ENCODE measurements at regions not wholly inside any gene's neighbourhood (a gene's known extent, or its start where the extent isn't known, plus 50 kb on each side); places are given as distances from the start of the nearest gene placed in this dataset.
A peak's percentile ranks its signal among the peaks of the same experiment; 100 is the strongest.
"Not testable (repeated sequence)": the region's sequence is repeated elsewhere in the genome, so short reads cannot be mapped to it uniquely, and the experiment has no call there.

DNA sequence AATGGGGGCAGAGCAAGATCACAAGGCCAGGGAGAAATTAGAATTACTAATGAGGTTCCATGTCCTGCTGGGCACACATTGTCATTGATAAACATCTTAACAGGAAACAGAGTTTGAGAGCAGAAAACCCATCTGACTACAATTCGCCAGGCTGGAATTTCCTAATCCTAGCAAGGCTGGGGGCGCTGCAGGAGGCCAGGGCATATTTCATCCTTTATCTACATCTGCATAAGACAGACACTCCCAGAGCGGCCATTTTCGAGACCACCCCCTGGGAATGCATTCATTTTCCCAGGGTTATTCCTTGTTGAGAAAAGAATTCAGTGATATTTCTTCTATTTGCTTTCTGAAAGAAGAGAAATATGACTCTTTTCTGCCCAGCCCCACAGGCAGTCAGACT lies 152.7 kb downstream of the SUCLG1 start:
- peaks cover 10% of the 10 kb centered on the region for H3K27me3 Mint-ChIP-seq
- ChIA-PET CTCF (no interaction called here), POLR2A (interaction anchor here (1.2 kb wide), 1 partner anchor 88 kb away, joined by 3 read pairs; no protein-coding TSS in a partner anchor)
- no peaks in the 10 kb centered on the region for H3K4me1 Mint-ChIP-seq
- H3K9me3 Mint-ChIP-seq (ENCODE audit: low read depth): peaks cover 13% of the 10 kb centered on the region
- no peak for ATAC-seq
- H3K27ac Mint-ChIP-seq: no peak overlapping the region
- H3K4me3 Mint-ChIP-seq: no peak overlapping the region
- intact Hi-C loops (cut with DNase I, micrococcal nuclease): no loop called here
- H3K36me3 Mint-ChIP-seq (ENCODE audit: low read depth): no peaks in the 10 kb centered on the region
- no peak for DNase-seq

GRCh38 chr2:84302513-84303412 lies 156.3 kb downstream of the SUCLG1 start:
- DNase-seq: peak; percentile 59
- no peaks in the 10 kb centered on the region for H3K36me3 Mint-ChIP-seq (ENCODE audit: low read depth)
- peak; percentile 81 for ATAC-seq
- ChIA-PET CTCF (interaction anchor here (0.6 to 3.7 kb wide), 12 partner anchors 9 to 1239 kb away, joined by 3 to 26 read pairs (median 3); no protein-coding TSS in a partner anchor), POLR2A (no interaction called here)
- intact Hi-C loops (cut with DNase I, micrococcal nuclease): loop anchor here (1.0 to 2.0 kb wide), 2 partner anchors 280 kb away; no protein-coding TSS in a partner anchor
- H3K27ac Mint-ChIP-seq: no peak overlapping the region
- H3K4me3 Mint-ChIP-seq: no peak overlapping the region
- H3K9me3 Mint-ChIP-seq (ENCODE audit: low read depth): peaks cover 13% of the 10 kb centered on the region
- H3K4me1 Mint-ChIP-seq: no peaks in the 10 kb centered on the region
- H3K27me3 Mint-ChIP-seq: peaks cover 9% of the 10 kb centered on the region

GRCh38 chr2:84301717-84302116 lies 157.4 kb downstream of the SUCLG1 start:
- Mint-ChIP-seq H3K36me3 (ENCODE audit: low read depth) (no peaks in the 10 kb centered on the region), H3K27ac (no peak overlapping the region), H3K4me1 (no peaks in the 10 kb centered on the region), H3K27me3 (peaks cover 7% of the 10 kb centered on the region), H3K4me3 (no peak overlapping the region), H3K9me3 (ENCODE audit: low read depth) (peaks cover 11% of the 10 kb centered on the region)
- ATAC-seq (no peak), DNase-seq (no peak)
- ChIA-PET CTCF (no interaction called here), POLR2A (no interaction called here)
- intact Hi-C loops (cut with DNase I, micrococcal nuclease): loop anchor here in 1 of 2 experiments (2.0 kb wide), 1 partner anchor 279 kb away; no protein-coding TSS in a partner anchor

GRCh38 chr2:84300696-84301029 lies 158.4 kb downstream of the SUCLG1 start:
- CTCF ChIA-PET: interaction anchor here (1.0 kb wide), 1 partner anchor 14 kb away, joined by 3 read pairs; no protein-coding TSS in a partner anchor
- ATAC-seq (no peak), DNase-seq (no peak)
- Mint-ChIP-seq H3K9me3 (ENCODE audit: low read depth) (peaks cover 3% of the 10 kb centered on the region), H3K27ac (no peak overlapping the region), H3K36me3 (ENCODE audit: low read depth) (no peaks in the 10 kb centered on the region), H3K4me3 (no peak overlapping the region), H3K4me1 (no peaks in the 10 kb centered on the region), H3K27me3 (peaks cover 5% of the 10 kb centered on the region)
- intact Hi-C loops (cut with DNase I, micrococcal nuclease): no loop called here
- POLR2A ChIA-PET: no interaction called here

GRCh38 chr2:84300001-84300695 lies 158.9 kb downstream of the SUCLG1 start:
- POLR2A ChIA-PET: not testable (repeated sequence)
- CTCF ChIA-PET: interaction anchor here (1.0 to 2.1 kb wide), 3 partner anchors 14 to 29 kb away, joined by 3 to 14 read pairs (median 3); no protein-coding TSS in a partner anchor

GRCh38 chr2:84299211-84299775 lies 159.8 kb downstream of the SUCLG1 start:
- DNase-seq: no peak
- no peaks in the 10 kb centered on the region for H3K4me1 Mint-ChIP-seq
- peaks cover 5% of the 10 kb centered on the region for H3K27me3 Mint-ChIP-seq
- CTCF ChIA-PET: interaction anchor here (0.6 to 2.1 kb wide), 3 partner anchors 15 to 82 kb away, joined by 3 to 14 read pairs (median 3); no protein-coding TSS in a partner anchor
- no peak overlapping the region for H3K4me3 Mint-ChIP-seq
- H3K36me3 Mint-ChIP-seq (ENCODE audit: low read depth): no peaks in the 10 kb centered on the region
- no peaks in the 10 kb centered on the region for H3K9me3 Mint-ChIP-seq (ENCODE audit: low read depth)
- no peak for ATAC-seq
- H3K27ac Mint-ChIP-seq: no peak overlapping the region
- intact Hi-C loops (cut with DNase I, micrococcal nuclease): no loop called here
- POLR2A ChIA-PET: no interaction called here

More at GRCh38 chr2:84300001-84300695, 158.9 kb downstream of the SUCLG1 start:
- H3K9me3 Mint-ChIP-seq (ENCODE audit: low read depth); H3K4me3 Mint-ChIP-seq; H3K27ac Mint-ChIP-seq; ATAC-seq; H3K4me1 Mint-ChIP-seq; H3K27me3 Mint-ChIP-seq; H3K36me3 Mint-ChIP-seq (ENCODE audit: low read depth); DNase-seq; intact Hi-C loops (cut with DNase I, micrococcal nuclease): not testable (repeated sequence)

DNA sequence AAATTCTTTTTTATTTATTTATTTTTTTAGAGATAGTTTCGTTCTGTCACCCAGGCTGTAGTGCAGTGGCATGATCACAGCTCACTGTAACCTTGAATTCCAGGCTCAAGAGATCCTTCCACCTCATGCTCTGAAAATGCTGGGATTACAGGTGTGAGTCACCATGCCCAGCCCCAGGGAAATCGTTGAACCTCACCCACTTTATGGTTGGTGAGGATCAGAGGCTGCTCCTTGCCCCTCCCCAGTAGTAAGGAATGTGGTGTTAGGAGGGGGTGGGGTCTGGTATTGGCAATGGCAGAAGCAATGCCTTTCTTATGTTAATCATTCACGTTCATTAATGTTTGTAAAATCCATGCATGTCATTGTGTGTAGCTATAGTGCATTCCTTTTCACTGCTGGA lies 161.9 kb downstream of the SUCLG1 start:
- ChIA-PET POLR2A (no interaction called here), CTCF (no interaction called here)
- no peak for DNase-seq
- no peak overlapping the region for H3K4me3 Mint-ChIP-seq
- no peak for ATAC-seq
- H3K4me1 Mint-ChIP-seq: no peaks in the 10 kb centered on the region
- H3K27ac Mint-ChIP-seq: no peak overlapping the region
- no peaks in the 10 kb centered on the region for H3K36me3 Mint-ChIP-seq (ENCODE audit: low read depth)
- no peaks in the 10 kb centered on the region for H3K9me3 Mint-ChIP-seq (ENCODE audit: low read depth)
- intact Hi-C loops (cut with DNase I, micrococcal nuclease): no loop called here
- H3K27me3 Mint-ChIP-seq: peaks cover 8% of the 10 kb centered on the region

DNA sequence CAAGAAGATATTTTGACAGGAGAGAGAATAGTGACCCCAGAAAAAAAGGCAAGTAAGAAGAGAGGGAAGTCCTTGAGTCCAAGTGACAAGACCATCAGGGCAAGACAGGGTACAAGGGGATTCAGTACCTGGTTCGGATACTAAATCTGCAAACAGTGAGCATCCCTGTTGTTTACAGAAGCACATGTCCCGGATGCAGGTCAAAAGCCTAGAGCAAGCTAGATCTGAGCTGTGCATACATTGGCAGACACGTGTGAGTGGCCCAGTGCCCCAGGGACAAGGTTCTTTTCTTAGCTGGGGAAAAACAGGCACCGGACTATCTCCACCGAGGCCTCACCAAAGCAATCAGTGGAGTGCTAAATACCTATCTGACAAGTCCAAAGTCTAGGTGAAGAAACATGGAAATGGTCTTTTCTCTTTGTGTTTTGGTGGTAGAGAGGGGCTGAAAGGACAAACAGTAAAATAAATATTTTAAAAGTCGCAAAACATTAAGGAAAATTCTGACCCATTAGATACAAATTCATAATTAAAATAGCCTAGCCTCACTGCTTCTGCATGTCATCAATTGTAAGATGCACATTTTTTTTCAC lies 165.2 kb downstream of the SUCLG1 start:
- H3K4me3 Mint-ChIP-seq: no peak overlapping the region
- intact Hi-C loops (cut with DNase I, micrococcal nuclease): no loop called here
- H3K36me3 Mint-ChIP-seq (ENCODE audit: low read depth): no peaks in the 10 kb centered on the region
- no peak for DNase-seq
- ChIA-PET POLR2A (no interaction called here), CTCF (no interaction called here)
- ATAC-seq: no peak
- peaks cover 5% of the 10 kb centered on the region for H3K27me3 Mint-ChIP-seq
- no peak overlapping the region for H3K27ac Mint-ChIP-seq
- no peaks in the 10 kb centered on the region for H3K4me1 Mint-ChIP-seq
- H3K9me3 Mint-ChIP-seq (ENCODE audit: low read depth): no peaks in the 10 kb centered on the region

- Mint-ChIP-seq H3K36me3 (ENCODE audit: low read depth) (no peaks in the 10 kb centered on the region), H3K4me1 (no peaks in the 10 kb centered on the region), H3K27ac (no peak overlapping the region), H3K9me3 (ENCODE audit: low read depth) (no peaks in the 10 kb centered on the region), H3K4me3 (no peak overlapping the region), H3K27me3 (peaks cover 7% of the 10 kb centered on the region)
- intact Hi-C loops (cut with DNase I, micrococcal nuclease): no loop called here
- ChIA-PET CTCF (interaction anchor here (0.7 kb wide), 1 partner anchor 11 kb away, joined by 3 read pairs; no protein-coding TSS in a partner anchor), POLR2A (no interaction called here)
- DNase-seq (no peak), ATAC-seq (no peak)
These were observed 166.5 kb downstream of the SUCLG1 start for GRCh38 chr2:84292545-84292944.

GRCh38 chr2:84290537-84290936 lies 168.5 kb downstream of the SUCLG1 start:
- POLR2A ChIA-PET: no interaction called here
- H3K27ac Mint-ChIP-seq: no peak overlapping the region
- CTCF ChIA-PET: no interaction called here
- no peaks in the 10 kb centered on the region for H3K4me1 Mint-ChIP-seq
- no peak overlapping the region for H3K4me3 Mint-ChIP-seq
- no peaks in the 10 kb centered on the region for H3K36me3 Mint-ChIP-seq (ENCODE audit: low read depth)
- intact Hi-C loops (cut with DNase I, micrococcal nuclease): no loop called here
- ATAC-seq (no peak), DNase-seq (no peak)
- peaks cover 11% of the 10 kb centered on the region for H3K27me3 Mint-ChIP-seq
- H3K9me3 Mint-ChIP-seq (ENCODE audit: low read depth): no peaks in the 10 kb centered on the region

DNA sequence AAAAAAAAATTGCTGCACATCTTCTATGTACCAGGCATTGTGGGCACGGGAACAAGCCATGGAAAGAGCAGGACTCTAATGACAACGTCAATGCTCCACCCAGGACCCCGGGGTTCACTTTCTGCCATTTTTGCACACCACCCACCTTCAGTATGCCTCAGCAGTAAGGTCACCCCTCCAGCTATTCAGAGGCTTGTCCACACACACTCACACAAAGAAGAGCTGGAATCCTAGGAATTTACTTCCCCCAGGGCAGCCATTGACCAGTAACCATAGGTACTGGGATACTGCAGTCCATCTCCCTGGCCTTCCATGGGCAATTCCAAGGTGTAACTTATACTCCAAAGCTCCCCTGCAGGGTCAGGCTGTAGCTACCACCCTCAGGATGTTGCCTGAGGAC lies 170.8 kb downstream of the SUCLG1 start:
- Mint-ChIP-seq H3K36me3 (ENCODE audit: low read depth) (no peaks in the 10 kb centered on the region), H3K27me3 (peaks cover 6% of the 10 kb centered on the region), H3K4me1 (no peaks in the 10 kb centered on the region), H3K27ac (no peak overlapping the region), H3K4me3 (no peak overlapping the region), H3K9me3 (ENCODE audit: low read depth) (no peaks in the 10 kb centered on the region)
- CTCF ChIA-PET: no interaction called here
- POLR2A ChIA-PET: no interaction called here
- no peak for ATAC-seq
- intact Hi-C loops (cut with DNase I, micrococcal nuclease): no loop called here
- DNase-seq: no peak

All from activated CD4-positive, alpha-beta T cell treated with anti-CD3 and anti-CD28 coated beads for 36 hours (primary cell).